Left ventricle myocardium superior (tissue), 1 donor: ENCODE measurements at regions not wholly inside any gene's neighbourhood (a gene's known extent, or its start where the extent isn't known, plus 50 kb on each side); places are given as distances from the start of the nearest gene placed in this dataset.
"Not testable (repeated sequence)": the region's sequence is repeated elsewhere in the genome, so short reads cannot be mapped to it uniquely, and the experiment has no call there.

ENCODE experiments used
- ATAC-seq: fragments of 200-7000 bp; cut with Tn5 transposase; one replicate; pipeline ENCODE4 v1.9.1; 2020; ENCODE audit warnings: mild to moderate bottlenecking, moderate library complexity
- DNase-seq: peaks from one replicate; pipeline ENCODE4 v3.0.0-alpha.2; 2020
- intact Hi-C: fragments of 100-400 bp; cut with micrococcal nuclease; formaldehyde crosslinking; loops from one replicate; pipeline ENCODE4 v1.11.0; 2022
- donor health status: DM: no; HTN: yes; CAD: no; lungs with severe emphysema.

DNA sequence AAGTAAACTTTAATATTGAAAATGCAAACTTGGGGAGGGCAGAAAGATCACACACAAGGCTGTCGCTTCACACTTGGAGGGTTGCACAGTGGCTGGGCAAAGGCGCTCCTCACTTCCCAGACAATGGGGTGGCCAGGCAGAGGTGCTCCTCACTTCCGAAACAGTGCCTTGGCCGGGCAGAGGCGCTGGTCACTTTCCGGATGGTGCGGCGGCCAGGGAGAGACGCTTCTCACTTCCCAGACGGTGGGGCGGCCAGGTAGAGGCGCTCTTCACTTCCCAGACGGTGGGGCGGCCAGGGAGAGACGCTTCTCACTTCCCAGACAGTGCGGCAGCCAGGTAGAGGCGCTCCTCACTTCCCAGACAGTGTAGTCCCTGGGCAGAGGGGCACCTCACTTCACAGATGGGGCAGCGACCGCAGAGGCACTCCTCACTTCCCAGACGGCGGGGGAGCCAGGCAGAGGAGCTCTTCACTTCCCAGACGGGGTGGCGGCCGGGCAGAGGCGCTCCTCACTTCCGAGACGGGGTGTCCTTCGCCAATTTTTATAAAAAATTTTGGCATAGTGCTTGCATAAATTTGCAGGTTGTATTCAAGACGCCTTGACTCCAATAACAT, 140.8 kb upstream of the PZP start:
- intact Hi-C loops, result no loop called here
- DNase-seq (no peak), ATAC-seq (no peak)

DNA sequence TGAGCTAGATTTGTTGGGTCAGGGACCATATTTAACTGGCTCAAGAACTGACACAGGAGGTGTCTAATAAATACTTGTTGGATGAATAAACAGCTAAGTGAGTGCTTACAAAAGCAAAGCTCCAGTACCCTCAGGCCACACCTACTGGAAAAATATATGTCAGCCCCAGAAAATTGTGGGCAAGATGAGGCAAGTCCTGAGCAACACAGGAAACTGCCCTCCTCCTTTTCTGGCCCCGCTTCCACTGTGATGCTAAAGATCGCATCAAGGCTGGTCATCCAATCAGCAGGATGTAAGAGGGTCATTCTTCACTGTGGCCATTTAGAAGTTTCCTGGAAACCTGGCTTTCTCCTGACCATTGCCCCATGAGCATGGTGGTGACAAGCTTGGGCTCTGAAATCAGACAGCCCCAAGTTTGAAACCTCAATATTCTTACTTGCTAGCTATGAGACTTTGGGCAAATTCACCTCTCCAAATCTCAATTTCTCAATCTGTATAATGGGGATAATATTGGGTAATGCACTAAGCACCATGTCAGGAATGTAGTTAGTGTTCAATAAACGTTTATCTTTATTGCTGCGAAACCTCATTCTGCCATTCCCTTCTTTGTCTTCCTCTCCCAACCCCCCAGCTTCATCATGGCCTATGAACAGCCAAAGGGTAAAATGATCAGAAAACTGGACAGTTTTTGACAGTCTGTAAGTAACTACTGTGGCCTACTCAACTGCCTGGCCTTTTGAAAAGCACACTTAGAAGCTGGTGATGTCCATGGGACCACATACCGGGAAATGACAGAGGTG, 139.3 kb upstream of the PZP start:
- no peak for DNase-seq
- no peak for ATAC-seq
- intact Hi-C loops, result no loop called here

DNA sequence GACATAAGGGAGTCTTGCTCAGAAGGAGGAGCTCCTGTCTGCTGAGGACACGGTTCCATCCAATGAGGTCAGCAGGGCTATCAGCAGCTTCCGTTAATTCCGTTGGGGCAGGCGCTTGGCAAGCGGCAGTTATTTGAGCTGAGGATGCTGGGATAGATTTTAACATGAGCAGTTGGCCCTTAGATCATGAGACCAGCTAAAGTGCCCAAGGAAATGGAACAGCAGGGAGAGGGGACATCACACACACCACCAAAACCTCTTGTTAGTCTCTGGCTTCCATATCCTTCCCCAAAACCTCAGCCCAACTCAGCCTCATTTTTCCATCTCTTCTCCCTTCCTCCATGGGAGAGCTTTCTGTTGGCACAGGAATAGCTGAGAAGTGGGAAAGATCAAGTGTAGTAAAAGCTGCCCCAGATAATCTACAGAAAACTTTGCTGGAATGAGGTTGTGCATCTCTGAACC, 138.7 kb upstream of the PZP start:
- no peak for DNase-seq
- ATAC-seq, result peak; percentile 43

DNA sequence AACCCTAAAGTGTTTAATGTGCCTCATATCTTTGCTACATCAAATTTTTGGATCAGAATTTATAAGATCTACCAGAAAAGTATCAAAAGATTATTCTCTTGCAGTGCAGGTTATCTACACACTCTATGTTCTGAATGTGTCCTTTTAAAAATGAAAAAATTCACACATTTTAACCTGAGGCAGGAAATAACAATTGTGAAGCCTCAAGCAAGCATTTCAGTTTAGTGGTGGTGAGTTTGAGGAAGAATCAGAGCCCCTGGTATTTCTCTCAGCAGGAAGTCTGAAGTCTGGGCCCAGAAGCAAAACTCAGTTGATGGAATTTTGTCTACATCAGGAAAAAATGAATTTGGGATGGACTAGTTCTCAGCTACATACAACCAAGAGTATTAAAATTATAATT, 137.0 kb upstream of the PZP start:
- intact Hi-C loops, result no loop called here
- DNase-seq (no peak), ATAC-seq (no peak)

More for the DNA sequence above, 138.7 kb upstream of the PZP start:
- intact Hi-C loops, result no loop called here

DNA sequence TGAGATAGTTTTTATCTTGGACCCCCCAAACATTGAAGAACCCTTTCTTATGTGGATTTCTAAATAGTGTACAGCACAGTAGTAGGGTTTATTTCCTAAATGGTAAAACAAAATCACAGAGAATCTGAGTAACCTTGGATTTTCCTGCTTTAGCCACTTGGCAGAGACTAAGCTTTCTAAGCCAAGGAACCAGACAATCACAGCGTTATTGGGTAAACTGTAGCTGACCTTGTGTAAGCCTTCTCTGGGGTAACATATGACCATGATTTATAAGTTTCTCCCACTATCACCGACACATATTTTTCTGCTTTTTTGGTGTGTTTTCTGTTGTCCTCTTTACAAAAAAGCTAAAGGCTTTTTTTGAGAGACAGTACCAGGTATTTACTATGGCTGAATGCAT, 136.3 kb upstream of the PZP start:
- no peak for DNase-seq
- intact Hi-C loops, result no loop called here
- ATAC-seq, result no peak

DNA sequence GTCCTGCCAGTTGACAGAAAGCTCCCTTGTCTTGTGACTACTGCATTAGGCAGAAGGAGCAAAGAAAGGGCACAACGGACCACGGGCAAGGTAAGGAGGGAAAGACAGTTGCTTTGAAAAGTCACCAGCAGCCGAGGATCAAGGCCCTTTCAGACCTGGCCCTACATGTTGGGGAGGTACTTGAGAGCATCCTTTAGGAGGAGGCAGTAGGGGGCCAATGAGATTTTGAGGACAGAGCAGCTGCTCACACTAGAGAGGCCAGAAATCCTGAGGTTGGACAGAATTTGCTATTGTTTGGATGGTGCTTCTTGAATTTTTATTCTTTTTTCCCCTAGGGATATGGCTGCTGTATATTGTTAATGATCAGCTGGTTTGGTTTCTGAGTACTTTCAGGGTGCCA, 135.5 kb upstream of the PZP start:
- intact Hi-C loops, result no loop called here
- ATAC-seq, result no peak
- no peak for DNase-seq

DNA sequence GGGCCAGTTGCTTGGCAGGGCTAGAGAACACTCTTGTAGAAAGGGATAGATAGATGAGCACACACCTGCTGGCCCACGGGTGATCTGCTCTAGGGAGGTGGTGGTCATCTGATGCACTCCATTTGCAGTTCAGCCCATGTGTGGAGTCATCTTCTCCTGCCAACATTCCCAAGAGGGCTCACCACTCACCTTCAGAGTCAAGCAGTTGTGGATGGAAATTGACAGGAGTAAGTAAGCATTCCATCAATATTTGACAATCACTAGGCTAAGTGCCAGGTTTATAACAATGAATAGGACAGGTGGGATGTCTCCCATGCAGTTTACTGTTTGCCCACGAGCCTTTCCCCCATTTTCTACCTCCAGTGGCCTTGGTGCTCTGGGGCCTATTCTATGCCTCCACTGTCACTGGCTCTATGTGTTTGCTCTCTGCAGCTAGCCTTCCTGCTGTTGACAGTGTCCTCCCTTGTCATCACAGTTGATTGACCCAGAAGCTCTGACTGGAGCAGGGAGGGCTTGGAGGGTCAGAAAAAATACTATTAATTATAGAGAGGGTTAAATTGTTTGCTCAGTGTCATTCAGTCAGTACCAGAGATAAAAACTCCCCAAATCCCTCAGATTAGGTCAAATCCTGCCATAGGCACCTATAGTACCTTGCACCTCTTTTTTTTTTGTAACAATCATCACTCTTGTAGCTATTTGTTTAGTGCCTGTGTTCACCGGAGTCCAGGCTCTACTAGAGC, 134.6 kb upstream of the PZP start:
- intact Hi-C loops, result no loop called here
- no peak for ATAC-seq
- DNase-seq, result no peak

DNA sequence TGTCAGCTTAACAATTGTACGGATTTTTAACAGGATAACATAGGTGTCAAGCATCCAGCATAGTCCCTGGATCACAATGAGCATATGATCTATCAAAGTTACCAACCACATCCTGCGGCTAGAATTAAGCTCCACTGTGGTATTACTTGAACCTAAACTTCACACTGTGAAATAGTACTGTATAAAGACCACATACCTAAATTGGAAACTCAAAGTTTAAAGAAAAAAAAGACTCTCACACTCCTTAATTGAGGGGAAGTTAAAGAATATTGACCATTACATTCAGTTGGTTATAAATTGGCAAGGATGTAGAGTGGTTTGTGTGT, 133.0 kb upstream of the PZP start:
- ATAC-seq (no peak), DNase-seq (no peak)
- intact Hi-C loops, result no loop called here

DNA sequence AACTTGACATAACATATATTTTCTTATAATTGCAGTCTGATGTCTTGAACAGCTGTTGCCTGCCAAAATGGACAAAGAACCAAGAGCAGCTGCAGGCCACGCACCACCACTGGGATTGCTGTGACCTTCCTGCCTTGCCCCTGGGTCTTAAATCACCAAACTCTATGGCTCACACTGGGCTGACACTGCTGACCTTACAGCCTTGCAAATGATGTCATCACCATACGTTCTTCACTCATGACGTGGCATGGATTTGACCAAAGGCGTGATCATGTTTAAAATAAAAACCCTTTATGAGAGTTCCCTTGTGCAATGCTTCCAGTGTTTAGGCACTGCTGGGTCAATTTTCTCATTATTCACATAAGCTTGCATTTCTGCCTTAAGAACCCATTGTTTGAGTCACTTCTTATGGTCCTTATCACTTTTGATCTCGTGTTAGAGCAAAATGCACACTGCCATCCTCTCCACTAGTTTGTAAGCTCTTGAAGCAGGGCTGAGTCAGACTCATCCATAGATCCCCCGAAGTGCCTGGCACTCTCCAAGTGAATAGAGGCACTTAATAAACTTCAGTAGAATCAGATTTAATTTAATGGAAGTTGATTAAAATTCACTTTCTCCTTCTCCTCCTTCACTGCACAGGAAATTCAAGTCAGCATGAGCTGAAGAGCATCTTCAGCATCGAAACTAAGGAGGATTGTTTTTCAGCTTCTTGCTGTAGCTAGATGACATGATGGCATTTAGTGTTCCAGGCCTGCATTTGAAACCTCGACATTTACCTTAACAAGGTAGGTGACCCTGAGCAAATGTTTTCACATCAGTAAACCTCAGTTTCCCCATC, 132.4 kb upstream of the PZP start:
- DNase-seq (no peak), ATAC-seq (no peak)
- intact Hi-C loops, result no loop called here

DNA sequence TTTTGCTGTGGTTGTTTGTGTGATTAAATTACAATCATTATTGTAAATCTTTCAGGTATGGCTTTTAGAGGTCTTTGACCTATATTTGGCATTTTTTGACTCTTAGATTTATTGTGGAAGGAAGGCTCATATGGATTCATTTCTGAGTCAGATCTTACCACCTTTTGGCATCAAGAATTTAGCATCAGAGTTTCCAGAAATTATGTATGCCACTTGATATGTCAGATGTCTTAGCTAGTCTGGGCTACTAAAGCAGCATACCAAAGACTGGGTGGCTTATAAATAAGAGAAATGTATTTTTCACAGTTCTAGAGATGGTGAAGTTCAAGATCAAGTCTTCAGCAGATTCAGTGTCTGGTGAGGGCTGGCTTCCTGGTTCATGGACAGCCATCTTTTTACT, 129.5 kb upstream of the PZP start:
- intact Hi-C loops, result no loop called here
- DNase-seq (no peak), ATAC-seq (no peak)

DNA sequence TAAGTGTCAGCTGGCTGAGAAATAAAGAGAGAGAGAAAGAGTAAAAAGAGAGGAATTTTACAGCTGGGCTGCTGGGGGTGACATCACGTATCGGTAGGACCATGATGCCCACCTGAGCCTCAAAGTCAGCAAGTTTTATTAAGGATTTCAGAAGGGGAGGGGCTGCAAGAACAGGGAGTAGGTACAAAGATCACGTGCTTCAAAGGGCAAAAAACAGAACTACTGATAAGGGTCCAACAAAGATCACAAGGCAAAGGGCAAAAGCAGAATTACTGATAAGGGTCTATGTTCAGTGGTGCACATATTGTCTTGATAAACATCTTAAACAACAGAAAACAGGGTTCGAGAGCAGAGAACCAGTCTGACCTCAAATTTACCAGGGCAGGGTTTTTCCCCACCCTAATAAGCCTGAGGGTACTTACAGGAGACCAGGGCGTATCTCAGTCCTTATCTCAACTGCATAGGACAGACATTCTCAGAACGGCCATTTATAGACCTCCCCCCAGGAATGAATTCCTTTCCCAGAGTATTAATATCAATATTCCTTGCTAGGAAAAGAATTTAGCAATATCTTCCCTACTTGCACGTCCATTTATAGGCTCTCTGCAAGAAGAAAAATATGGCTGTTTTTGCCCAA, 128.3 kb upstream of the PZP start:
- DNase-seq, intact Hi-C loops: not testable (repeated sequence)

DNA sequence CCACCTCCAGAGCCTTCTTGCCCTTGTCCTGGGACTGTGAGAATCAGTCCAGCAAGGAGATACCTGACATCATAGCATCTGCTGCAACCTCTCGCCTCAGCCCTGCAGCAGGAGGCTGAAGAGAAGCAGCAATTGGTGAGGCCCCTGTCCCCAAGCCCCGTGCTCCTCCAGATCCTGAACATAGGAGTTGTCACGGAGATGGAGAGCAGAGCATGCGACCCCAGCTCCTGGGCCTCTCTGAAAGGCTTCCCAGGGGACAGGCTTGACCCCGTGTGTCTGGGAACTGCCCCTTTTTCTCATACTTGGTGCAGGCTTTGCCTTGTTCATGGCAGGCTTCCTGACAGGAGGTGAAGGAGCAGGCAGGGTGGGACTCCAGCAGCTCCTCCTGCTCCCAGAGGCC, 127.7 kb upstream of the PZP start:
- intact Hi-C loops, result no loop called here
- no peak for ATAC-seq

More for the DNA sequence above, 128.3 kb upstream of the PZP start:
- not testable (repeated sequence) for ATAC-seq

DNA sequence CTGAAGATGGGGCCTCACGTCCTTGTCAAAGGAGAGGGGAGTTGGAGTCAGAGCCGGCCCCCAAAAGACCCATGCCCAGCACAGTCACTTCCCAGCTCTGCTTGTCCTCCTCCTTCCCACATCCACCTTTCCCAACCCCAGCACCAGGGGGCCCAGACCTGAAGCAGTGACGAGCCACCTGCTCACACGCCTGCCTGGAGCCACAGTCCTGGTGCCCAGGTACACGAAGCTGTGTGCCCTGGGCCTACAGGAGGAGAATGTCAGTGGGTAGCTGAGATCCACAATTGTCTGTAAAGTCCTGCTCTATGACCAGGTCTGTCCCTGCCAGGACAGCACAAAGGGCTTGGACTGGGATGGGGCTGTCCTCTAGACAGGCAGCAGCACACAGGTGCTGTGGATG, 126.8 kb upstream of the PZP start:
- intact Hi-C loops, result no loop called here
- DNase-seq, result no peak
- no peak for ATAC-seq

More for the DNA sequence above, 127.7 kb upstream of the PZP start:
- DNase-seq, result no peak

DNA sequence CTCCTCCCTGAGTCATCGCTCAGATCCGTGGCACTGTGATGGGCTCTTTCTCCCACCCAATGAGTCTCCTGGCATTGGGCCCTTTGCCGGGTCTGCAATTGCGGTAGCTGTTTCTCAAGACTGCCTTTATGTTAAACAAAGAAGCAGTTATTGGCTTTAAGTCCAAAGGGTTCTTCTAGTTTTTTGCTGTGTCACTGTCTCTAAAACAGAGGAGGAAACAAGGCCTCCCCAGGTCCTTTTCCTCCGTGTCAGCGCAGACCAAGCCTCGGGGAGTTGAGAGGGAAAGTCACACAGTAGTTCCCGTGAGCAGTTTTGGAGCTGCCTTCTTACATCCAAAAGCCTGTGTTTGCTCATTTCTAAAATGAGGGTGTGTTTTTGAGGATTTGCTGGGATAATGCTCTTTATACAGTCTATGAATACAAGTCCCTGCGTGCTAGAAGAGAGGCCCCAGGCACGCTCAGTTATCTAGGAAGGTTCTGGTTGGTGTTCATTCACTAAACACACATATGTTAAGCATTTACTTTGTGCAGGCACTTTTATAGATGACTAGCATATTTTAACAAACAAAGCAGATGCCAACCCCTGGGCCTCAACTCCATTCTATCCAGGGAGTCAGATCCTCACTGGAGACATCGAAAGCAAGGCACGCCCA, 126.0 kb upstream of the PZP start:
- intact Hi-C loops, result no loop called here
- DNase-seq, result no peak
- ATAC-seq, result no peak

DNA sequence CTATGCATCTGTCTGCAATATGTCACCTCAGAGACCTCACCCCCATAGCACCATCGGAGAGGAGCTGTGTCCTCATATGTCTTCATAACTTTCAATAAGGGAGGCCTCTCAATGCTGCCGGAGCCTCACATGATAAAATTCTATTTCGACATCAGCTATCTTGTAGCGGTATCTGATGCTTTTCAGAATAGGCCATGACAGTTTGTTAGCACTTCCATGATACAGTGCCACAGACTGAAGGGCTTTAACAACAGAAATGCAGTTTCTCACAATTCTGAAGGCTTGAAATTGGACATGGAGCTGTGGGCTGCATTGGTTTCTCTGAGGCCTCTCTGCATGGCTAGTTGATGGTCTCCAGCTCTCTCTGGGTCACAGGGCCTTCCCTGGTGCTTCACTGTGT, 125.0 kb upstream of the PZP start:
- intact Hi-C loops, result no loop called here
- no peak for ATAC-seq

DNA sequence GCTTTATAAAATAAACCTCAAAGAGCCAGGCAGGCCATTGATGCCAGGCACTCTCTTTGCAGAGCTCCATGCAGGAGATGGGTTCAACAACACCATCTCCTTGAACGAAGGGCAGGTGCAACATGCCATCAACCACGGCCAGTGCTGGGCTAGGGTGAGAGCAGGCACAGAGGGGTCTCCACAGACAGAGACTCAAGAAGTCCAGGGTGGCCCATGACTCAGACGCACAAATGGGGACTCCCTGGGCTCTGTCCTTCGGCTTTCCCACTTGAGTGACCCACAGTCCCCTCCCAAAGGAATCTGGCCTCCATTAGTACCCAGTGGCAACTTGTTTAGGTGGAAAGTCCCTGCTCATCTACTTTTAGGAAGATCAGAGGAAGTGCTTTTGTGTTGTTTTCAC, 124.4 kb upstream of the PZP start:
- ATAC-seq, result no peak
- intact Hi-C loops, result no loop called here

More for the DNA sequence above, 125.0 kb upstream of the PZP start:
- DNase-seq, result no peak

DNA sequence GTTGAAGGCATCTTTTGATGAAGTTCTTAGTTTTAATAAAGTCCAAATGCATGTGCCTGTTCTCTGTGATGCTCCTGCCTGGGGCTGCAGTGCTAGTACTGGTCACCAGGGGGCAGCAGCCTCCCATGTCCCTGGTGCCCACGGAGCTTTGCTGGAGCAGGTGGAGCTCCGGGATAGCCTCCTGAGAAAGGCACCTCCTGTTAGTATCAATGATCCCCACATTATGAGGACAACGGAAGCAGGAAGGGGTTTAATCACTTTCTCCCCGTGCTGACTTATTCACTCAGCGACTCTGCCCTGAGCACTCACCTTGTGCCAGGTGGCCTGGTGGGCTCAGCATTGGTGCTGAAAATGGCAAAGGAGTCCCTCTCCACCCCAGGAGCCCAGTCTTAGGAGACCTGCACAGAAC, 123.0 kb upstream of the PZP start:
- intact Hi-C loops, result no loop called here
- DNase-seq (peak; percentile 78), ATAC-seq (peak; percentile 73)

More for the DNA sequence above, 124.4 kb upstream of the PZP start:
- no peak for DNase-seq

DNA sequence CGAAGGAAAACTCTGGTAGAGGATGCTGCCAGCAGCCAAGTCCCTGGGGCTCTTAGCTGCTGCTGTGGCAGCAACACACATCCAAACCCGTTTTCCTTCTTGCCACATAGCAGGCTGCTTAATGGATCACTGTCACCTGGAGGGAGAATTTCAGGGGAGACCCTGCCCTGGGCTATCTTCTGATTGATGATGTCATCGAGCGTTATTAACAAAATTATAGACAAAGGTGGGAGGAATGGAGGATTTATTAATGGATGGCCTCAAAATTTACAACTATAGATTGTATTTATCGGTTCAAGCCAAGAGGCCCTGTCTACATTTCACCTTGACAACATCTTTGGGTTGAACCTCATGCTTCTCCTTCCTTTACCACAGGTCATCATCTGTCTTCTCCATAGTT, 120.8 kb upstream of the PZP start:
- ATAC-seq (no peak), DNase-seq (no peak)
- intact Hi-C loops, result no loop called here

DNA sequence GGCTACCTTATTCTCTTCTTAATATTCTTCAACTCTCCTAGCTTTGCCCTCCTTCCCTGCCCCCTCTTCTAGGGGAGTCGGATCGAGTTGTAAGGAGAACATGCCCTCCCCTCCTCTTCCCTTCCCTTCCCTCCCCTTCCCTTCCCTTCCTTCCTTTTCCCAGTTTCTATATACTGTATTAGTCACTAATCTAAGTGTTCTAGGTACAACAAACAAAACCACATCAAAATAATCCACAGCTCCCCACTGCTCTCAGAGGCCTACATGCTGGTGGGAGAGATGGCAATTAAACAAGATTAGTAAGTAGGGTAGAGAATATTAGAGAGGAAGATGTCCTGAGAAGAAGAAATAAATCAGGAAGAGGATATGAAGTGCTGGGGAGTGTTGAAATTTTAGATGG, 119.9 kb upstream of the PZP start:
- intact Hi-C loops, result no loop called here
- DNase-seq (no peak), ATAC-seq (no peak)
